ENCODE measurements at regions not wholly inside any gene's neighbourhood (a gene's known extent, or its start where the extent isn't known, plus 50 kb on each side); places are given as distances from the start of the nearest gene placed in this dataset.

GRCh38 chr3:43861635-43862034 is 170.9 kb downstream of the ABHD5 start:
- TF ChIP-seq CTCF (IDR thresholded peaks at IDR 0.05): no peak
- TF ChIP-seq POLR2AphosphoS5 (IDR thresholded peaks at IDR 0.05; ENCODE audit: low read depth, low read length): no peak
- TF ChIP-seq TCF7L2 (IDR thresholded peaks at IDR 0.05; ENCODE audit: low read depth, low read length): no peak

Measured in Panc1 (cell line).